A673 (cell line): ENCODE measurements at regions not wholly inside any gene's neighbourhood (a gene's known extent, or its start where the extent isn't known, plus 50 kb on each side); places are given as distances from the start of the nearest gene placed in this dataset.

Source experiments
- EZH2 ChIP-seq: fragments of 200-600 bp; sonication (generic); IDR thresholded peaks from 2 replicates; pipeline ENCODE4 v1.6.1; 2017; ENCODE audit warnings: borderline replicate concordance, low read depth, mild to moderate bottlenecking, mixed read lengths, antibody characterized with exemption, low read length; ENCODE audit not compliant: poor library complexity, severe bottlenecking
- TF ChIP-seq, protein P1 (sequence below): fragments of 300-800, 200-600 bp; sonication (generic); conservative IDR thresholded peaks from 2 replicates; pipeline ENCODE4 v1.5.1; 2017; ENCODE audit warnings: low read depth, mild to moderate bottlenecking, antibody characterized with exemption, low read length, moderate library complexity, mixed read lengths

DNA sequence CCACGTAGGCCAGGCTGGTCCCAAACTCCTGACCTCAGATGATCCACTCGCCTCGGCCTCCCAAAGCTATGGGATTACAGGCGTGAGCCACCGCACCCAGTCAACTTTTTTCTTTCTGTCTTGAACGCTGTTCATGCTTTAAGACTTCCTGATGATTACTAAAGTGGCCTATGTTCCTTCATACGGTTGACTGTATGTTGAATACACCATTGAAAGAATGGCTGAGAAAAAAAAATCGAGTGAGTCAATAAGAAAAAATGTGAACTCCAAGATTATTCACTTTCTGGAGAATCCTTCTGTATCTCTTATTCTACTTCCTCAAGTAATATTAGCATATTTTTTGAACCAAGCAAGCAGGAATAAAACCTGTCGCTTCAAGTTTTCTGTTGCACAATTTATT, 955.0 kb downstream of the GATA3 start:
- TF ChIP-seq, protein P1, sequence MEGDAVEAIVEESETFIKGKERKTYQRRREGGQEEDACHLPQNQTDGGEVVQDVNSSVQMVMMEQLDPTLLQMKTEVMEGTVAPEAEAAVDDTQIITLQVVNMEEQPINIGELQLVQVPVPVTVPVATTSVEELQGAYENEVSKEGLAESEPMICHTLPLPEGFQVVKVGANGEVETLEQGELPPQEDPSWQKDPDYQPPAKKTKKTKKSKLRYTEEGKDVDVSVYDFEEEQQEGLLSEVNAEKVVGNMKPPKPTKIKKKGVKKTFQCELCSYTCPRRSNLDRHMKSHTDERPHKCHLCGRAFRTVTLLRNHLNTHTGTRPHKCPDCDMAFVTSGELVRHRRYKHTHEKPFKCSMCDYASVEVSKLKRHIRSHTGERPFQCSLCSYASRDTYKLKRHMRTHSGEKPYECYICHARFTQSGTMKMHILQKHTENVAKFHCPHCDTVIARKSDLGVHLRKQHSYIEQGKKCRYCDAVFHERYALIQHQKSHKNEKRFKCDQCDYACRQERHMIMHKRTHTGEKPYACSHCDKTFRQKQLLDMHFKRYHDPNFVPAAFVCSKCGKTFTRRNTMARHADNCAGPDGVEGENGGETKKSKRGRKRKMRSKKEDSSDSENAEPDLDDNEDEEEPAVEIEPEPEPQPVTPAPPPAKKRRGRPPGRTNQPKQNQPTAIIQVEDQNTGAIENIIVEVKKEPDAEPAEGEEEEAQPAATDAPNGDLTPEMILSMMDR = no peak
- no peak for TF ChIP-seq EZH2
